ENCODE measurements at regions not wholly inside any gene's neighbourhood (a gene's known extent, or its start where the extent isn't known, plus 50 kb on each side); places are given as distances from the start of the nearest gene placed in this dataset.
"Not testable (repeated sequence)": the region's sequence is repeated elsewhere in the genome, so short reads cannot be mapped to it uniquely, and the experiment has no call there.

- not testable (repeated sequence) for DNase-seq (ENCODE audit: low read depth)
These were observed 579.2 kb downstream of the GBE1 start for GRCh38 chr3:81182086-81182875.

DNA sequence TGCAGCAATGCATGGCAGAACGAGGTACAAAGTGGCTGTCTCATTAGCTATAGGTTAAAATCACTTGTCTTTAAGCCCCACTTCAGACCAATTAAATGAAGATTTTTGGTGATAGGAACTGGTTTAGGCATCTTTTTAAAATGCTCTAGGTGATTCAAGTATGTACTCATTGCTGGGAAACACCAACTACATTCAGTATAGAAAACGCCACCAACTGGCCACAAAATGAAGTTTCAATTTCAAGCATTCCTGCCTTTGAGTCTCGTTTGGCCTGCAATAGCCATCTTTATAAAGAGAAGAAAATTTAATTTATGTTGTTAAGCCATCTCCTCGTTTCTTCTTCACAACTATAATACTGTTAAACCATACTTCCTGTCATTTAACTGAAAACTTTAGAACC lies 587.9 kb downstream of the GBE1 start:
- no peak for DNase-seq (ENCODE audit: low read depth)

GRCh38 chr3:81170298-81170697 lies 591.1 kb downstream of the GBE1 start:
- DNase-seq (ENCODE audit: low read depth) = no peak

DNA sequence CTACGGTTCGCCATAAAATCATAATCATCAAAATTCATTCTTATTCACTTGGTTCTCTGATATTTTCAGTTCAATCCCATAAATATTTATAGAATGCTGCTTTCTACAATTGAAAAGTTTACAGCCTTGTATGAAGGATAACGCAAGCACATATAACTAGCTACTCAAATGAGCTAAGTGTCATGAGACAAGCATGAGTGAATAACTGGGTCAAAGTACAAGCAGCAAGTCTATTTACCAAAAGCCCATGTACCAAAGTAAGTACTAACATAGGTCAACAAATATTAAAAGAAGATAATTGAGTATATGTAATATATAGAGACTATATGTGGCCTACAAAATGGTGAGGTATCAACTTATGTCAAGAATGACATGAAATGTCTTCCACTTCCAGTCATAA lies 596.6 kb downstream of the GBE1 start:
- DNase-seq (ENCODE audit: low read depth) = no peak

DNA sequence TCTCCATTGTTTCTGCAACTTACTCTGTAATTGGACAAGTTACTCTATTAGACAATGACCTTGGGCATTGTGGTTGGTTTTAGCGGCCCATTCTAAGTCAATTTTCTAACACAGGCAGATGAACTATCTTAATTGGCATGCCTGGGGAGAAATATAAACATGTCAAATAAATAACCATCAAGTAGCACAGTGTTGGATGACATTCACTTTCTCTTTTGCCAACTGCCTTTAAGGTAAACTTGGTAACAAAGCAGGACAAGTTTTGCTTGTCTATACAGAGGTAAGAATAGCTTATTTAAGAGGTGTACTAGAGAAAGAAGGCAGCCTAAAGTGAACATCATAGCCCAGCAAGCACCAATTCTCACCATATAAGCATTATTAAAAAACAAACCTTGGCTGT lies 599.6 kb downstream of the GBE1 start:
- no peak for DNase-seq (ENCODE audit: low read depth)

- DNase-seq (ENCODE audit: low read depth) = no peak
These were observed 600.3 kb downstream of the GBE1 start for GRCh38 chr3:81161100-81161499.

DNA sequence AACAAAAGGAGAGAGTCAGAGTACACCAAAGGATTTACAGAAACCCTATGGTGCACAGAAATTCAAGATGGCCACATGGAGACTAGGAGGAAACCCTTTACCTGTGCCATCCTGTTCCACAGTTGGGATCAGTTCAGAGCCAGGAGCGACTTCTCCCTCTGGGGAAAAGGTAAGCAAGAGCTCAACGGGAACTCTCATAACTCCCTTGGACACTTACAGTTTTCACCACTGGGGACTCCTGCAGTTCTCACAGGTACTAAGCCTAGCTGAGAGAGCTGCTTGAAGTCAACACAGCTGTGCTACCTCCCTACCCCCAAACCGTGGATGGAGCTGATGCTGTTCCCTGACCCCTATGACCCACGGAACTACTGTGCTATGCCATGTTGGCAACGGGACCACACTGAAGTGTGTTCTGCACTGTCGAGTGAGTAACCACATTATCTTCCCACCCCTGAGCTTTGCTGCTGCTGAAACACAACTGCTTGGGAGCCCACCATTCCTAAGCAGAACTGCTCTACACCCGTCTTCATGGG lies 606.8 kb downstream of the GBE1 start:
- no peak for DNase-seq (ENCODE audit: low read depth)

- no peak for DNase-seq (ENCODE audit: low read depth)
These were observed 609.3 kb downstream of the GBE1 start for GRCh38 chr3:81152156-81152555.

DNA sequence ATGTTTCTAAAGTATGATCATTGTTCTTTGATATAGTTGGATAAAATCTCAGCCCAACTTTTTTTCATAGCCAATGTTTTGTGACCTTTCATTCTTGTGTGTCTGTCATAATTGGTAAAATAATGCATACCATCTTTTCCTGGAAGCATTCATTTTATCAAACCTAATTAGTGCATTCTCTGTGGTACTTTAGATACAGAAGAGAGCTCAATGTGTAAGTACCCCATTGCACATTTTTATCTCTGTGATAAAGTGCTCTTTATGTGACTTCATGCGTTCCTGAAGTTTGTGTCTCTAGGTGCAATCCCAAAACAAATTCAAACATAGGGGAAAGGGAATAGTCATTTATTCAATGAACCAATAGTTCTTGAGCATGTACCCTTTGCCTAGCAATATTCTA lies 628.5 kb downstream of the GBE1 start:
- no peak for DNase-seq (ENCODE audit: low read depth)

DNA sequence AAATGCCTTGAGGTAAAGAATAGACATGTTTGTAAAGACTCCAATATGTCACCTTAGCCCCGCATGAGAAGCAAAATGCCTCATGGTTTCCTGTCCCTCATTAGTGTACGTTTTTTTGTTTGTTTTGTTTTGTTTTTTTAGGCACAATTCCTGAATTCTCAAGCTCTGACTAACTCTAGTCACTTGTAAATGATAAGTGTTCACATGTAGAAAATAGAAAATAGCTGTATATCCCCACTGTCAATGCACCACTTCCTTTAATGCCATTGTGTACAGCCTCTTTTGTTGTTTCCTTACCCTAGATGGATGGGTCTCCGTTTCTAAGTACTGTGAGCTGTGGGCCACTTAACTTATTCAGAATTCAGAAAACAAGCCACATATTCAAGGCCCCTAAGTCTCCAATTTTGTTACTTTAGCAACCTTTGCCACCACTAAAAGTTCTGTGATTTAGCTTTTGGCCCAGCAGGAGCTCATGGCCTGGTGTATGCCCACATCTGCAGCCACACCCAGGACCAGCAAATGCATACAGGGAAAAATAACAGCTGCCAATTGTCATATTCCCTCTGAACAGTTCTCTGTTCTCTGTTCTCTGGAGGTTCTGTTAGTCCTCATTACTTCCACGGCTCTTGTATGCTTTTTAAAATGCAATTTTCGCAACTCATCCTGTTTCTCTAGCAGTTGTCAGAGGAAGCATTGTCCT lies 655.5 kb downstream of the GBE1 start:
- DNase-seq (ENCODE audit: low read depth) = no peak

DNA sequence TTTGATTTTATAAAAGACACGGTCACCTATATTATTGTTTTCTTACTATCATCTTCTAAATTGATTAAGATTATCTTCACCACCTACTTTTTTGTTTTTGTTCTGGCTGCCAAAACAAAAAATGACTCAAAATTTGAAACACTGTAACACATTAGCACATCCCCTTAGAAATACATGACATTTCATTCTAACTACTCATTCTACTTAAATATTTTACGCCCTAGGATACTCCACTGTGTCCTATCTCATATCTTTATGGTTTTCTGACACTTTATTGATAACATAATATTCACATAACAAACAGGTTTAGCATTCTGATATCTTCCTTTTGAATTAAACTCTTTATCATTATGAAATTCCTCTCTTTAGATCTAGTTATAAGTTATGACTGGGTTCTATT lies 656.2 kb downstream of the GBE1 start:
- DNase-seq (ENCODE audit: low read depth) = no peak

GRCh38 chr3:81097889-81098288 lies 663.6 kb downstream of the GBE1 start:
- DNase-seq (ENCODE audit: low read depth) = no peak

DNA sequence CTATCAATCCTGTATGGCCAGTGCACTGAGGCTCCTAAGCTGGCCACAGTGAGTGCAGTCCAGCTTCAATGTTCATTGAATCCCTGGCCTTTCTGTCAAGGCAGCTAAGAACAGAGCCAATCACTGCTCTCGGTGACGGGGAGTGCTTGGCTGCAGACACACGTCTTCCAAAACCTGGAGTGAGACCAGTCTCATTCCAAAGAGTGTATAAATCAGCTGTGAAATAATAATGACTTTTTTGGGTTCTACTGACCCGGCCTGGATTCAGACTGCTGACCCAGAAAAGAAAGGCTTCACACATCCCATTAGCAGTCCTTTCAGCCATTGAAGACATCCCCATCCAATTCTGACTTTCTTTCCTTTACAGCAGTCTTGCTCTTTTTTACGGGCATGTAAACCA lies 665.5 kb downstream of the GBE1 start:
- DNase-seq (ENCODE audit: low read depth) = no peak

GRCh38 chr3:81094986-81095385 lies 666.5 kb downstream of the GBE1 start:
- no peak for DNase-seq (ENCODE audit: low read depth)

DNA sequence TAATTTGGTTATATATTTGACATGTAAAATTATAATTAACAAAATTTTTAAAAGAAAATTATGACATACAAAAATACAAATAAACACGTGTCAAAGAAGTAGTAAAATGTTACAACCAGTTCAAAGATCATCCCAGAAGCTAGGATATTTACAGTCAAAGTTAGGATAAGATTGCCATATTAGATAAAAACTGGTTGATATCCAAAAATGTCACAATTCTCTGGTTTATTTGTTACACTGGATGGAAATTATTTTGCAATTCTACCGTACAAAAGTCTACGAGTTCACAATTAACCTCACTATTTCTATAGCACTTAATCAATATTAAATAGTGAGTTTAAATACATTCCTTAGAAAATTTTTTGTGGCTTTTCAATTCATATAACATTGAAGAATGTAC lies 673.8 kb downstream of the GBE1 start:
- no peak for DNase-seq (ENCODE audit: low read depth)

- no peak for DNase-seq (ENCODE audit: low read depth)
These were observed 675.1 kb downstream of the GBE1 start for GRCh38 chr3:81086348-81086747.

DNA sequence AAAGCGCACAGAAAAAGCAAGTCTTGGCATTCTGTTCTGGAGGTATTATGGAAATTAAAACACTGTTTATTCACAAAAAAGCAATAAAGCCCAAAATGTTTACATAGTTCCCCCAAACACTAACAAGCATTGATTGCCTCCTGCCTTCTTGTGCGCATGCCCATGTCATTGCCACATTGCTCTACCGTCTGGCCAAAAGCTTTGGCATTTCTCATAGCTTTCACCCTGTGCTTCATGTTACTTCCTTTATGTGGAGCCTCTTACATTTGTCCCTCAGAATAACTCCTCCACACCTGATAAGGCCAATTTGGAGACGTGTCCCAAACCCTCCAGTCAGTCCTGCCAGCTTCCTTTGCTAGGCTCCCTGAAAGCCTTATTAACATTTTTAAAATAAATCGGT lies 680.8 kb downstream of the GBE1 start:
- no peak for DNase-seq (ENCODE audit: low read depth)

GRCh38 chr3:81072591-81072990 lies 688.9 kb downstream of the GBE1 start:
- no peak for DNase-seq (ENCODE audit: low read depth)

DNA sequence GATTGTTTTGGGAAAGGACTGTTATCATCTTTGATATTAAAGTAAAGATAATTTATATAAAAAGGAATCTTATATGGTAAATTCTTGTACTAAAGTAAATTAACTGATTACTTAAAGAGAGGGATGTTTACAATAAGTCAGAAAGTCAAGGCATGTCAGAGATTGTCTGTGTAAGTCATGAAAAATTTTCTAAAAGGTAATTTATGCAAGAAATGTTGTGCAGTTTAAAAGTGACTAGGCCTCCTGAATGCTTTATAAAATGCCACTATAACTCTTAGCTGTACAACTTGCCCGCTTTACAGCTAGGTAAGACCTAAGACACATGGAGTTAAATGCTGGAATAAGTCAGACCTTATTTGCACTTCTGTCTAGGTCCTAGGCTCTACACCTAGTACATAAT lies 692.9 kb downstream of the GBE1 start:
- DNase-seq (ENCODE audit: low read depth) = no peak

DNA sequence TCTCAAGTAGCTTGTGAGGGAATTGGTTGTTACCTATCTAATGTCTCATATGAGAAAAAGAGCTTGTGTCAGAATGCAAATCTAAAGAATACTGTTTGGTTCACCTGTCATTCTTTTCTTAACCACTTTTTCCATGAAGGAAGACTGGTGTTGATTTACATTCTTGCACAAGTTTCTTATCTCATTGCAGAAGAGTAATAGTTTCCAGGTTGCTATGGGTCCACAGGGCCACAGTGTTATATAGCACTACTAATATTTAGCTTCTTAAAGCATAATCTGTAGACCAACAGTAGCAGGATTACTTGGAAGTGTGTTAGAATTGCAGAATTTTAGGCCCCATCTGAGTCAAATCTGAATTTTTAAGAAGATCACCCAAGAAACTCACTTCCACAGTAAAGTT lies 697.5 kb downstream of the GBE1 start:
- no peak for DNase-seq (ENCODE audit: low read depth)

- DNase-seq (ENCODE audit: low read depth) = not testable (repeated sequence)
These were observed 710.3 kb downstream of the GBE1 start for GRCh38 chr3:81051133-81051532.

- DNase-seq (ENCODE audit: low read depth) = no peak
These were observed 713.3 kb downstream of the GBE1 start for GRCh38 chr3:81048058-81048665.

DNA sequence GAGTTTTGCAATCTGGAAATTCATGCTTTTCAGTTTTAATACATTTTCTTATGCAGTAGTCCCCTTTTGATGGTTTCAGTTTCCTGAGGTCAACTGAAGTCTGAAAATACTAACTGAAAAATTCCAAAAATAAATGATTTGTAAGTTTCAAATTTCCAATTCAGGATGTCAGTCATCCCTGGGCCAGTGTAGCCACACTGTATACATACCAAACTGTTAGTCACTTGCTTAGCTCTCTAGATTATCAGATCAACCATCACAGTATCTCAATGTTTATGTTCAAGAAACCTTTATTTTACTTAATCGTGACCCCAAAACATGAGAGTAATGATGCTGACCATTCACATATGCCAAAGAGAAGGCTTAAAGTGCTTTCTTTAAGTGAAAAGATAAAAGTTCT lies 715.5 kb downstream of the GBE1 start:
- no peak for DNase-seq (ENCODE audit: low read depth)
